ENCODE measurements at regions not wholly inside any gene's neighbourhood (a gene's known extent, or its start where the extent isn't known, plus 50 kb on each side); places are given as distances from the start of the nearest gene placed in this dataset.

DNA sequence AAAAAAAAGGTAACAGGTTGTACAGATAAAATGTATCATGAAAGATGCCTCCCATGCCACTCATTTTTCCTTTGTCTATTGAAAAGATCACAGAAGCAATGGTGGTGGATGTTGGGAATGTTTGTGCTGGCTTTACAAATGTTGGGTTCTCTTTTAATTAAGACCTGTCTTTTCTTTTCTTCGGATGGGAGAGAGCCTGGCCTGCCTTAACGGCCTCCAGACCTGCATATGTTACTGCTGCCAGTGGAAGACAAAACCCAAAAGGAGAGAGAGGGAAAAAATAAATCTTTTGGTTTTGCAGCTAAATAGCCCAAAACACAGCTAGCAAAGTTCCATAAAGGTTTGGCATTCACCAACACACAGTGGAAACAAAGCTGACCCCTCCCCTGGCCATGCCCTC, 50.5 kb upstream of the FZD7 start:
- no peak overlapping the region for H3K27ac ChIP-seq
- TF ChIP-seq, protein P1, sequence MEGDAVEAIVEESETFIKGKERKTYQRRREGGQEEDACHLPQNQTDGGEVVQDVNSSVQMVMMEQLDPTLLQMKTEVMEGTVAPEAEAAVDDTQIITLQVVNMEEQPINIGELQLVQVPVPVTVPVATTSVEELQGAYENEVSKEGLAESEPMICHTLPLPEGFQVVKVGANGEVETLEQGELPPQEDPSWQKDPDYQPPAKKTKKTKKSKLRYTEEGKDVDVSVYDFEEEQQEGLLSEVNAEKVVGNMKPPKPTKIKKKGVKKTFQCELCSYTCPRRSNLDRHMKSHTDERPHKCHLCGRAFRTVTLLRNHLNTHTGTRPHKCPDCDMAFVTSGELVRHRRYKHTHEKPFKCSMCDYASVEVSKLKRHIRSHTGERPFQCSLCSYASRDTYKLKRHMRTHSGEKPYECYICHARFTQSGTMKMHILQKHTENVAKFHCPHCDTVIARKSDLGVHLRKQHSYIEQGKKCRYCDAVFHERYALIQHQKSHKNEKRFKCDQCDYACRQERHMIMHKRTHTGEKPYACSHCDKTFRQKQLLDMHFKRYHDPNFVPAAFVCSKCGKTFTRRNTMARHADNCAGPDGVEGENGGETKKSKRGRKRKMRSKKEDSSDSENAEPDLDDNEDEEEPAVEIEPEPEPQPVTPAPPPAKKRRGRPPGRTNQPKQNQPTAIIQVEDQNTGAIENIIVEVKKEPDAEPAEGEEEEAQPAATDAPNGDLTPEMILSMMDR (IDR thresholded peaks at IDR 0.05) = no peak
- no peak for ATAC-seq
- H3K36me3 ChIP-seq = no peaks in the 10 kb centered on the region
- WGBS, 2 donors = 92 to 95% methylated on average over 2 of the region's 2 CpGs
- H3K4me1 ChIP-seq = no peaks in the 10 kb centered on the region
- peaks cover 0 to 3% (median 0%) of the 10 kb centered on the region in 7 donors for H3K27me3 ChIP-seq
- intact Hi-C loops (cut with DNase I) = no loop called here
- no peak overlapping the region for H3K4me3 ChIP-seq
- H3K9me3 ChIP-seq = no peaks in the 10 kb centered on the region
- no peak for DNase-seq

GRCh38 chr2:201983800-201984199, 49.9 kb upstream of the FZD7 start:
- DNase-seq (no peak), ATAC-seq (no peak)
- H3K27me3 ChIP-seq = no peaks in the 10 kb centered on the region
- H3K4me1 ChIP-seq = no peaks in the 10 kb centered on the region
- intact Hi-C loops (cut with DNase I) = no loop called here
- no peak overlapping the region for H3K4me3 ChIP-seq
- H3K9me3 ChIP-seq = no peaks in the 10 kb centered on the region
- H3K36me3 ChIP-seq = no peaks in the 10 kb centered on the region
- H3K27ac ChIP-seq = no peak overlapping the region
- TF ChIP-seq, protein P1 (IDR thresholded peaks at IDR 0.05) = no peak
- 86 to 90% methylated on average over 7 of the region's 7 CpGs for WGBS, 2 donors
